ENCODE measurements at regions not wholly inside any gene's neighbourhood (a gene's known extent, or its start where the extent isn't known, plus 50 kb on each side); places are given as distances from the start of the nearest gene placed in this dataset.

- no peak for TF ChIP-seq CEBPB (IDR thresholded peaks at IDR 0.05)
- no peak for TF ChIP-seq EP300 (IDR thresholded peaks at IDR 0.05; ENCODE audit: borderline replicate concordance)
- no peak for TF ChIP-seq CREB1 (IDR thresholded peaks at IDR 0.05; ENCODE audit: low read depth)
- no peak for TF ChIP-seq NFIC (IDR thresholded peaks at IDR 0.05)
- TF ChIP-seq RAD21 (IDR thresholded peaks at IDR 0.05; ENCODE audit: low read depth) = no peak
Observed at GRCh38 chr7:97466071-97466470, 265.8 kb upstream of the TAC1 start.
